Thyroid gland (tissue), 4 donors: ENCODE measurements at regions not wholly inside any gene's neighbourhood (a gene's known extent, or its start where the extent isn't known, plus 50 kb on each side); places are given as distances from the start of the nearest gene placed in this dataset.
"Not testable (repeated sequence)": the region's sequence is repeated elsewhere in the genome, so short reads cannot be mapped to it uniquely, and the experiment has no call there.

Experiments used
- DNase-seq, 2 donors: peaks; one replicate each; pipeline ENCODE4 v3.0.0-alpha.2; 2019
- H3K27ac ChIP-seq, 3 donors: fragments of 200-600 bp; sonication (generic); 1 replicate in 2 of 3; 2 replicates in 1 of 3; pipeline ENCODE4 v1.5.1; 2016 to 2019; ENCODE audit warnings: mild to moderate bottlenecking in 1 of 3, moderate library complexity in 1 of 3
- H3K27me3 ChIP-seq: fragments of 200-600 bp; sonication (generic); one replicate; pipeline ENCODE4 v1.5.1; 2019
- H3K36me3 ChIP-seq, 2 donors: fragments of 200-600 bp; sonication (generic); one replicate each; pipeline ENCODE4 v1.5.1; 2016 to 2019
- H3K4me1 ChIP-seq, 2 donors: fragments of 200-600 bp; sonication (generic); one replicate each; pipeline ENCODE4 v1.5.1; 2017 to 2019
- H3K4me3 ChIP-seq, 3 donors: fragments of 200-600 bp; sonication (generic); replicated peaks in 1 of 3; 1 replicate in 2 of 3; 2 replicates in 1 of 3; pipeline ENCODE4 v1.5.1; 2016; ENCODE audit warnings: mild to moderate bottlenecking in 1 of 3
- H3K9me3 ChIP-seq: fragments of 200-600 bp; sonication (generic); one replicate; pipeline ENCODE4 v1.5.1; 2017
- CTCF ChIP-seq, 6 experiments: fragments of 200-600 bp in 3 of 6; fragments of 450-650 bp in 3 of 6; sonication (generic) in 3 of 6; IDR thresholded peaks; one replicate each; pipeline ENCODE4 v1.5.1; 2016 to 2019; ENCODE audit warnings: antibody characterized with exemption in 6 of 6, mild to moderate bottlenecking in 2 of 6, inconsistent platforms in 1 of 6, moderate library complexity in 1 of 6
- POLR2A ChIP-seq, 2 donors: fragments of 450-650 bp; IDR thresholded peaks; one replicate each; pipeline ENCODE4 v1.6.1; 2017; ENCODE audit warnings: antibody characterized with exemption in 2 of 2, mild to moderate bottlenecking in 2 of 2, moderate library complexity in 1 of 2
- WGBS, 2 donors: methylation state at CpG; one replicate each; pipeline ENCODE4 v1.1.5; 2017; 5-methylcytosine and 5-hydroxymethylcytosine counted together
- intact Hi-C: fragments of 100-400 bp; cut with DNase I; formaldehyde crosslinking; loops from one replicate; pipeline ENCODE4 v1.15.1; 2023

- Histone ChIP-seq H3K4me1 (no peaks in the 10 kb centered on the region), H3K4me3 (no peak overlapping the region), H3K36me3 (no peaks in the 10 kb centered on the region), H3K27me3 (no peaks in the 10 kb centered on the region), H3K27ac (no peak overlapping the region), H3K9me3 (no peaks in the 10 kb centered on the region)
- 92 to 94% methylated on average over 4 of the region's 4 CpGs for WGBS, 2 donors
- intact Hi-C loops = no loop called here
- TF ChIP-seq POLR2A (IDR thresholded peaks at IDR 0.05) (no peak), CTCF (IDR thresholded peaks at IDR 0.05) (no peak)
- no peak for DNase-seq
These were observed 165.3 kb upstream of the NREP start for GRCh38 chr5:111922344-111922743.

- H3K4me3 ChIP-seq, H3K36me3 ChIP-seq, intact Hi-C loops, H3K27ac ChIP-seq, H3K9me3 ChIP-seq, H3K4me1 ChIP-seq, DNase-seq, H3K27me3 ChIP-seq: not testable (repeated sequence)
- 91 to 95% methylated on average over 2 of the region's 2 CpGs for WGBS, 2 donors
These were observed 164.7 kb upstream of the NREP start for GRCh38 chr5:111921691-111922090.

GRCh38 chr5:111914966-111915636 is 158.1 kb upstream of the NREP start:
- H3K4me1 ChIP-seq = no peaks in the 10 kb centered on the region
- WGBS, 2 donors = 27 to 43% methylated on average over 1 of the region's 1 CpG
- TF ChIP-seq POLR2A (IDR thresholded peaks at IDR 0.05) (no peak), CTCF (IDR thresholded peaks at IDR 0.05) (no peak)
- no peaks in the 10 kb centered on the region for H3K27me3 ChIP-seq
- H3K9me3 ChIP-seq = no peaks in the 10 kb centered on the region
- no peak for DNase-seq
- H3K27ac ChIP-seq = no peak overlapping the region
- no peak overlapping the region for H3K4me3 ChIP-seq
- no peaks in the 10 kb centered on the region for H3K36me3 ChIP-seq
- intact Hi-C loops = no loop called here

GRCh38 chr5:111902436-111902835 is 145.4 kb upstream of the NREP start:
- no peak overlapping the region for H3K27ac ChIP-seq
- no peaks in the 10 kb centered on the region for H3K36me3 ChIP-seq
- no peaks in the 10 kb centered on the region for H3K4me1 ChIP-seq
- DNase-seq = no peak
- no peaks in the 10 kb centered on the region for H3K9me3 ChIP-seq
- no peak overlapping the region for H3K4me3 ChIP-seq
- 30 to 34% methylated on average over 5 of the region's 5 CpGs for WGBS, 2 donors
- intact Hi-C loops = no loop called here
- TF ChIP-seq CTCF (IDR thresholded peaks at IDR 0.05) (no peak), POLR2A (IDR thresholded peaks at IDR 0.05) (no peak)
- no peaks in the 10 kb centered on the region for H3K27me3 ChIP-seq

GRCh38 chr5:111901296-111901695 is 144.3 kb upstream of the NREP start:
- no peak for DNase-seq
- intact Hi-C loops = no loop called here
- Histone ChIP-seq H3K36me3 (no peaks in the 10 kb centered on the region), H3K4me3 (no peak overlapping the region), H3K27me3 (no peaks in the 10 kb centered on the region), H3K27ac (no peak overlapping the region), H3K4me1 (no peaks in the 10 kb centered on the region), H3K9me3 (no peaks in the 10 kb centered on the region)
- no peak for TF ChIP-seq CTCF (IDR thresholded peaks at IDR 0.05)
- TF ChIP-seq POLR2A (IDR thresholded peaks at IDR 0.05) = no peak
- 37 to 66% methylated on average over 2 of the region's 2 CpGs for WGBS, 2 donors
